Upper lobe of left lung (tissue), 4 donors: ENCODE measurements at regions not wholly inside any gene's neighbourhood (a gene's known extent, or its start where the extent isn't known, plus 50 kb on each side); places are given as distances from the start of the nearest gene placed in this dataset.

Experiments used
- EP300 ChIP-seq, 4 donors: sonication (generic); formaldehyde crosslinking; IDR thresholded peaks; one replicate each; pipeline ENCODE4 v1.5.1; 2017; ENCODE audit warnings: antibody characterized with exemption in 4 of 4, control low read depth in 2 of 4
- POLR2A ChIP-seq, 4 donors: fragments of 450-650 bp; IDR thresholded peaks; one replicate each; pipeline ENCODE4 v1.5.1; 2016 to 2017; ENCODE audit warnings: antibody characterized with exemption in 4 of 4, mild to moderate bottlenecking in 2 of 4
- POLR2AphosphoS5 ChIP-seq, 2 donors: sonication (generic); formaldehyde crosslinking; IDR thresholded peaks; one replicate each; pipeline ENCODE4 v1.5.1; 2017; ENCODE audit warnings: antibody characterized with exemption in 2 of 2
- TF ChIP-seq, protein P1 (sequence below), 6 experiments: fragments of 450-650 bp in 4 of 6; fragments of 200-600 bp in 2 of 6; sonication (generic) in 2 of 6; IDR thresholded peaks; one replicate each; pipeline ENCODE4 v1.5.1; 2016 to 2019; ENCODE audit warnings: antibody characterized with exemption in 6 of 6

DNA sequence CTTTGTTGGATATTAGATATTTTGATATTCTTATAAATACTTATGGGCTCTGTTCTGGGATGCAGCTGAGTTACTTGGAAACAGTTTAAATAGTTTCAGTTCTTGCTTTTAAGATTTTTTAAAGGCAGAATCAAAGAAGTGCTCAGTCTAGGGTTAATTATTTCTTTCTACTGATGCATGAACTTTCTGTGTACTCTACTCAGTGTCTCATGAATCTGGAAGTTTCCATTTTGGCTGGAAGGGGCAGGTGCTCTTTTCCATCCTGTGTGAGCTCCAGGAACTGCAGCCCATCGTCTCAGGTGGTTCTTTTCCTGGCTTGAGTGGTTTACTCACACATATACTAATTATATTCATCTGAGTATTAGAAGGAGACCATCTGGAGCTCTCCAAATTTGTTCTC lies 61.1 kb upstream of the CPHXL start:
- TF ChIP-seq EP300 (IDR thresholded peaks at IDR 0.05) (no peak), POLR2AphosphoS5 (IDR thresholded peaks at IDR 0.05) (no peak), POLR2A (IDR thresholded peaks at IDR 0.05) (no peak)
- TF ChIP-seq, protein P1, sequence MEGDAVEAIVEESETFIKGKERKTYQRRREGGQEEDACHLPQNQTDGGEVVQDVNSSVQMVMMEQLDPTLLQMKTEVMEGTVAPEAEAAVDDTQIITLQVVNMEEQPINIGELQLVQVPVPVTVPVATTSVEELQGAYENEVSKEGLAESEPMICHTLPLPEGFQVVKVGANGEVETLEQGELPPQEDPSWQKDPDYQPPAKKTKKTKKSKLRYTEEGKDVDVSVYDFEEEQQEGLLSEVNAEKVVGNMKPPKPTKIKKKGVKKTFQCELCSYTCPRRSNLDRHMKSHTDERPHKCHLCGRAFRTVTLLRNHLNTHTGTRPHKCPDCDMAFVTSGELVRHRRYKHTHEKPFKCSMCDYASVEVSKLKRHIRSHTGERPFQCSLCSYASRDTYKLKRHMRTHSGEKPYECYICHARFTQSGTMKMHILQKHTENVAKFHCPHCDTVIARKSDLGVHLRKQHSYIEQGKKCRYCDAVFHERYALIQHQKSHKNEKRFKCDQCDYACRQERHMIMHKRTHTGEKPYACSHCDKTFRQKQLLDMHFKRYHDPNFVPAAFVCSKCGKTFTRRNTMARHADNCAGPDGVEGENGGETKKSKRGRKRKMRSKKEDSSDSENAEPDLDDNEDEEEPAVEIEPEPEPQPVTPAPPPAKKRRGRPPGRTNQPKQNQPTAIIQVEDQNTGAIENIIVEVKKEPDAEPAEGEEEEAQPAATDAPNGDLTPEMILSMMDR (IDR thresholded peaks at IDR 0.05): no peak
